ENCODE measurements at regions not wholly inside any gene's neighbourhood (a gene's known extent, or its start where the extent isn't known, plus 50 kb on each side); places are given as distances from the start of the nearest gene placed in this dataset.

DNA sequence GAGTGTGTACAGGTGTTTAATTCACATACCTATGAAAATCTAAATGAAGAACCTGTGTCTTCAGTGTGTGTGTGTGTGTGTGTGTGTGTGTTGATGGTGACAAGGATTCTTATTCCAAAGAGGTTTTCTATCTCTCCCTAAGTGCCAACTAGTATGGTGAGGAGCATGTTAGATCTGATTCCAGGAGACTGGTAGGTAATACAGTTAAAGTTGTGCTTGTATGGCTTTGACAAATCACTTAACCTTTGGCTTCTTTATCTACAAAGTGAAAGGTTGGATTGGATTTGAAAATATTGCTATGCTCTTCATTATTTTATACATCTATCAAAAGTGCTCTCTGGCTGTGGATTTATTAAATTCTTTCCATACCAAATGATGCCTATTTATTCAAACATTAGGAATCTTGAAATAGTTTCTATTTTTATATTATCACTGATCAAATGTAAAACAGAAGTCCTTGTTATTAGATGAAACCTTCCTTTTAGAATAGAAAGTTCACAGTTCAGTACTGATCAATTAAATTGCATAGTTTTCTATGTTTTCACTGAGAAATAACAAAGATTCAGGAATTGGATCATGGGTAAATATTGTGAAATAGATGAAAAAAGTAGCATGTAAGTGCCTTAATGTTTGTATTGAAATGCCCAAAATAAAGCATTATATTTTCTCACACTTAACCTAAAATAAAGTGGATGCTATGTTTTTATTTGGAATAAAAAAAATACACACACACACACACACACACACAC, 84.4 kb upstream of the MLIP start:
- no peak overlapping the region for H3K4me3 ChIP-seq (ENCODE audit: low read depth in 1 of 2, low read length in 2 of 2)
- H3K9me3 ChIP-seq (ENCODE audit: insufficient read depth, low read length, severe bottlenecking) = no peaks in the 10 kb centered on the region

GRCh38 chr6:54028170-54028569, 83.1 kb upstream of the MLIP start:
- no peak for ATAC-seq (ENCODE audit: insufficient read depth, low read depth)
- no peak overlapping the region for H2AFZ ChIP-seq (ENCODE audit: low read depth, low read length)

More for the DNA sequence above, 84.4 kb upstream of the MLIP start:
- Histone ChIP-seq H3K27me3 (ENCODE audit: insufficient read depth, low read length, poor library complexity) (peaks cover 9% of the 10 kb centered on the region), H3K36me3 (ENCODE audit: insufficient read depth, low read length) (no peaks in the 10 kb centered on the region), H3K79me2 (ENCODE audit: insufficient read depth, low read length) (no peaks in the 10 kb centered on the region), H3K9ac (ENCODE audit: low read depth, low read length) (no peak overlapping the region), H3K27ac (ENCODE audit: low read length) (no peak overlapping the region), H4K20me1 (ENCODE audit: insufficient read depth, low read length) (no peaks in the 10 kb centered on the region), H3K4me2 (ENCODE audit: insufficient read depth, low read length) (no peak overlapping the region), H2AFZ (ENCODE audit: low read depth, low read length) (no peak overlapping the region), H3K4me1 (ENCODE audit: insufficient read depth, low read length) (no peaks in the 10 kb centered on the region)
- no peak for DNase-seq
- ATAC-seq (ENCODE audit: insufficient read depth, low read depth) = no peak
- TF ChIP-seq, protein P1, sequence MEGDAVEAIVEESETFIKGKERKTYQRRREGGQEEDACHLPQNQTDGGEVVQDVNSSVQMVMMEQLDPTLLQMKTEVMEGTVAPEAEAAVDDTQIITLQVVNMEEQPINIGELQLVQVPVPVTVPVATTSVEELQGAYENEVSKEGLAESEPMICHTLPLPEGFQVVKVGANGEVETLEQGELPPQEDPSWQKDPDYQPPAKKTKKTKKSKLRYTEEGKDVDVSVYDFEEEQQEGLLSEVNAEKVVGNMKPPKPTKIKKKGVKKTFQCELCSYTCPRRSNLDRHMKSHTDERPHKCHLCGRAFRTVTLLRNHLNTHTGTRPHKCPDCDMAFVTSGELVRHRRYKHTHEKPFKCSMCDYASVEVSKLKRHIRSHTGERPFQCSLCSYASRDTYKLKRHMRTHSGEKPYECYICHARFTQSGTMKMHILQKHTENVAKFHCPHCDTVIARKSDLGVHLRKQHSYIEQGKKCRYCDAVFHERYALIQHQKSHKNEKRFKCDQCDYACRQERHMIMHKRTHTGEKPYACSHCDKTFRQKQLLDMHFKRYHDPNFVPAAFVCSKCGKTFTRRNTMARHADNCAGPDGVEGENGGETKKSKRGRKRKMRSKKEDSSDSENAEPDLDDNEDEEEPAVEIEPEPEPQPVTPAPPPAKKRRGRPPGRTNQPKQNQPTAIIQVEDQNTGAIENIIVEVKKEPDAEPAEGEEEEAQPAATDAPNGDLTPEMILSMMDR (IDR thresholded peaks at IDR 0.05; ENCODE audit: borderline replicate concordance, extremely low read depth, low read length, poor library complexity, severe bottlenecking) = no peak
- no peak for TF ChIP-seq EZH2 (IDR thresholded peaks at IDR 0.05; ENCODE audit: borderline replicate concordance, low read depth, low read length, severe bottlenecking)

DNA sequence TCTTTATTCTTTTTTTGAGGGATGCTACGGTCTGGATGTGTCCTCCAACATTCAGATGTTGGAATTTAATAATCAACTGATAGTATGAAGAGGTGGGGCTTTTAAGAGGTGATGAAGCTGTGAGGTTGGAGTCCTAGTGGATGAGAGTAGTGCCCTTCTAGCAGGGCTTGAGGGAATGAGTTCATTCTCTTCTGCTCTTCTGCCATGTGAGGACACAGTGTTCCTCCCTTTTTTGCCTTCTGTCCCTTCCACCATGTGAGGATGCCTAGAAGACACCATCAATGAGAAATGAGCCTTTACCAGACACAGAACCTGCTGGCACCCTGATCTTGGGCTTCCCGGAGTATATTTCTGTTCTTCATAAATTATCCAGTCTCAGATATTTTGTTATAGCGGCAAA, 82.1 kb upstream of the MLIP start:
- TF ChIP-seq, protein P1 (IDR thresholded peaks at IDR 0.05; ENCODE audit: borderline replicate concordance, extremely low read depth, low read length, poor library complexity, severe bottlenecking) = no peak
- no peak for TF ChIP-seq EZH2 (IDR thresholded peaks at IDR 0.05; ENCODE audit: borderline replicate concordance, low read depth, low read length, severe bottlenecking)
- Histone ChIP-seq H3K4me1 (ENCODE audit: insufficient read depth, low read length) (no peaks in the 10 kb centered on the region), H3K9ac (ENCODE audit: low read depth, low read length) (no peak overlapping the region), H3K27me3 (ENCODE audit: insufficient read depth, low read length, poor library complexity) (peaks cover 9% of the 10 kb centered on the region), H3K79me2 (ENCODE audit: insufficient read depth, low read length) (no peaks in the 10 kb centered on the region), H3K27ac (ENCODE audit: low read length) (no peak overlapping the region), H3K4me2 (ENCODE audit: insufficient read depth, low read length) (no peak overlapping the region), H3K36me3 (ENCODE audit: insufficient read depth, low read length) (no peaks in the 10 kb centered on the region), H3K4me3 (ENCODE audit: low read depth in 1 of 2, low read length in 2 of 2) (no peak overlapping the region), H4K20me1 (ENCODE audit: insufficient read depth, low read length) (no peaks in the 10 kb centered on the region), H2AFZ (ENCODE audit: low read depth, low read length) (no peak overlapping the region), H3K9me3 (ENCODE audit: insufficient read depth, low read length, severe bottlenecking) (no peaks in the 10 kb centered on the region)
- no peak for DNase-seq
- no peak for ATAC-seq (ENCODE audit: insufficient read depth, low read depth)

More at GRCh38 chr6:54028170-54028569, 83.1 kb upstream of the MLIP start:
- Histone ChIP-seq H4K20me1 (ENCODE audit: insufficient read depth, low read length) (no peaks in the 10 kb centered on the region), H3K79me2 (ENCODE audit: insufficient read depth, low read length) (no peaks in the 10 kb centered on the region), H3K4me3 (ENCODE audit: low read depth in 1 of 2, low read length in 2 of 2) (no peak overlapping the region), H3K9me3 (ENCODE audit: insufficient read depth, low read length, severe bottlenecking) (no peaks in the 10 kb centered on the region), H3K9ac (ENCODE audit: low read depth, low read length) (no peak overlapping the region), H3K27ac (ENCODE audit: low read length) (no peak overlapping the region), H3K4me2 (ENCODE audit: insufficient read depth, low read length) (no peak overlapping the region), H3K27me3 (ENCODE audit: insufficient read depth, low read length, poor library complexity) (peaks cover 9% of the 10 kb centered on the region), H3K36me3 (ENCODE audit: insufficient read depth, low read length) (no peaks in the 10 kb centered on the region), H3K4me1 (ENCODE audit: insufficient read depth, low read length) (no peaks in the 10 kb centered on the region)
- TF ChIP-seq, protein P1 (IDR thresholded peaks at IDR 0.05; ENCODE audit: borderline replicate concordance, extremely low read depth, low read length, poor library complexity, severe bottlenecking) = no peak
- TF ChIP-seq EZH2 (IDR thresholded peaks at IDR 0.05; ENCODE audit: borderline replicate concordance, low read depth, low read length, severe bottlenecking) = no peak
- DNase-seq = no peak

All from DND-41 (cell line).